ENCODE measurements at regions not wholly inside any gene's neighbourhood (a gene's known extent, or its start where the extent isn't known, plus 50 kb on each side); places are given as distances from the start of the nearest gene placed in this dataset.

DNA sequence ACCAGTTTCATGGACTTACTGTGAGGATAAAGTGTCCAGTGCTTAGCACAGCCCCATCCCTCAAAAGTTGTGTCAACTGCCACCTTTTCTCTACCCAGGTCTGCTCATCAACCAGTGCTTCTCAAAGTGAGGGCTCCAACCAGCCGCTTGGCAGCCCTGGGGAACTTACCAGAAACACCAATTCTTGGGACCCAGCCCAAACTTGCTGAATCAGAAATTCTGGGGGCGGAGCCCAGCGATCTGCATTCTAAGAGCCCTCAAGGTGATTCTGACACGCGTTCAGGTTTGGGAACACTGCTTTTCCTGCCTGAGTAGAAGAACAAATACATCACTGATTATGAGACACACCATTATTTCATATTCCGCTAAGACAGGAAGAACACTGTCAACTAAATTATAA is 132.0 kb downstream of the NSG2 start:
- H3K27me3 ChIP-seq (ENCODE audit: insufficient read depth in 3 of 3, low read length in 2 of 3) = peaks cover 0 to 6% (median 0%) of the 10 kb centered on the region in 3 donors
- ATAC-seq (no peak), DNase-seq (no peak)
- H3K4me1 ChIP-seq = no peaks in the 10 kb centered on the region
- no peak overlapping the region for H3K27ac ChIP-seq
- WGBS, 3 donors = 85 to 90% (median 89%) methylated on average over 6 of the region's 6 CpGs
- H3K36me3 ChIP-seq (ENCODE audit: insufficient read depth in 1 of 2, low read depth in 1 of 2) = no peaks in the 10 kb centered on the region
- H3K4me3 ChIP-seq = no peak overlapping the region
- H3K9me3 ChIP-seq = no peaks in the 10 kb centered on the region
- TF ChIP-seq, protein P1, sequence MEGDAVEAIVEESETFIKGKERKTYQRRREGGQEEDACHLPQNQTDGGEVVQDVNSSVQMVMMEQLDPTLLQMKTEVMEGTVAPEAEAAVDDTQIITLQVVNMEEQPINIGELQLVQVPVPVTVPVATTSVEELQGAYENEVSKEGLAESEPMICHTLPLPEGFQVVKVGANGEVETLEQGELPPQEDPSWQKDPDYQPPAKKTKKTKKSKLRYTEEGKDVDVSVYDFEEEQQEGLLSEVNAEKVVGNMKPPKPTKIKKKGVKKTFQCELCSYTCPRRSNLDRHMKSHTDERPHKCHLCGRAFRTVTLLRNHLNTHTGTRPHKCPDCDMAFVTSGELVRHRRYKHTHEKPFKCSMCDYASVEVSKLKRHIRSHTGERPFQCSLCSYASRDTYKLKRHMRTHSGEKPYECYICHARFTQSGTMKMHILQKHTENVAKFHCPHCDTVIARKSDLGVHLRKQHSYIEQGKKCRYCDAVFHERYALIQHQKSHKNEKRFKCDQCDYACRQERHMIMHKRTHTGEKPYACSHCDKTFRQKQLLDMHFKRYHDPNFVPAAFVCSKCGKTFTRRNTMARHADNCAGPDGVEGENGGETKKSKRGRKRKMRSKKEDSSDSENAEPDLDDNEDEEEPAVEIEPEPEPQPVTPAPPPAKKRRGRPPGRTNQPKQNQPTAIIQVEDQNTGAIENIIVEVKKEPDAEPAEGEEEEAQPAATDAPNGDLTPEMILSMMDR (IDR thresholded peaks at IDR 0.05) = no peak
- intact Hi-C loops (cut with DNase I) = no loop called here

DNA sequence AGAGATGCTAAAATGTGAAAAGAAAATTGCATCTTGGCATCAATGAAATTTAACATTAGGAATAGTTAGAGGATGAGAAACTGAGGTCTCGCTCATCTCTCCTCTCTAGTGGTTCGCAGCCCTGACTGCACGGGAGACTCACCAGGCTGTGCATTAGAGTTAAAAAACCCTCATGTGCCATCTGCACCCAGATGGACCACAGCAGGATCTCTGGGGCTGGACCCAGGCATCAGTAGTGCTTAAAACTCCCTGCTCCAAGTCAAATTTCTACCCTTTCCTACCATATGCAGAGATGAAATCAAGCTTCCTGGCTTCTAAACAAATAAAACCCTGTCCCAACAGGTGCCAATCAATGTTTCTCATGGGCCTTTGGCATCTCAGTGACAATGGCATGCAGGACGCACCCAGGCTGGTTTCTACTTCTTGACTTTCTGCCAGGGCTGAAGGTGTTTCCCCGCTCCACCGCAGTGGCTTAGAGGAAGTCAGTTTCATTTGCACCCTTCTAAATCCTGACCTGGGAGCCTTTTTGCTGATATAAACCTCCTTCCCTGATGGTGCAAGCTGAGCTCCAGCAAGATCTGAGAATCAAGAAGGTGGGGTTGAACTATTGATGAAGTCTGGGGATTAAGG is 132.6 kb downstream of the NSG2 start:
- ATAC-seq (no peak), DNase-seq (no peak)
- WGBS, 3 donors = 73 to 78% (median 74%) methylated on average over 6 of the region's 6 CpGs
- intact Hi-C loops (cut with DNase I) = no loop called here
- Histone ChIP-seq H3K4me1 (no peaks in the 10 kb centered on the region), H3K9me3 (no peaks in the 10 kb centered on the region), H3K27ac (no peak overlapping the region), H3K36me3 (ENCODE audit: insufficient read depth in 1 of 2, low read depth in 1 of 2) (no peaks in the 10 kb centered on the region), H3K27me3 (ENCODE audit: insufficient read depth in 3 of 3, low read length in 2 of 3) (peaks cover 0 to 6% (median 0%) of the 10 kb centered on the region in 3 donors), H3K4me3 (no peak overlapping the region)
- TF ChIP-seq, protein P1 (IDR thresholded peaks at IDR 0.05) = no peak

DNA sequence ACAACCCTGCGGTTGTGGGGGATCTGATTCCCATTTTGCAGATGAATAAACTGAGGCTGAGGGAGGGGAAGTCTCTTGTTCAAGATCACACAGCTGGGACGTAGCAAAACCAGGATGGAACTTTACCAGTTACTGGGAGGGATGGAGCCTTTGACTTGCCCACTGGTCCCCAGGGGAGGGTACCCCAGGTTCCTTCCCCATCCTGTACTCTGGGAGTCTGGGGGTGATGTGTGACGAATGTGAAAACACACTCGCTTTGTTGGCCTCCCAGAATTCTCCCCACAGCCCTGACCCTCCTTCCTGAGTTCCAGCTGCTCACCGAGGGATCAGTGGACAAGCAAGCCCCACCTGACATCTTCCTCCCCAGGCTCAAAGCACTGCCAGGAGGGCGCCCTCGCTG is 135.1 kb downstream of the NSG2 start:
- no peak for DNase-seq
- no peaks in the 10 kb centered on the region for H3K36me3 ChIP-seq (ENCODE audit: insufficient read depth in 1 of 2, low read depth in 1 of 2)
- 62 to 70% (median 69%) methylated on average over 7 of the region's 7 CpGs for WGBS, 3 donors
- intact Hi-C loops (cut with DNase I) = no loop called here
- no peak overlapping the region for H3K27ac ChIP-seq
- TF ChIP-seq, protein P1 (IDR thresholded peaks at IDR 0.05) = no peak
- H3K4me3 ChIP-seq = no peak overlapping the region
- H3K4me1 ChIP-seq = no peaks in the 10 kb centered on the region
- peaks cover 0 to 6% (median 0%) of the 10 kb centered on the region in 3 donors for H3K27me3 ChIP-seq (ENCODE audit: insufficient read depth in 3 of 3, low read length in 2 of 3)
- no peaks in the 10 kb centered on the region for H3K9me3 ChIP-seq
- no peak for ATAC-seq

DNA sequence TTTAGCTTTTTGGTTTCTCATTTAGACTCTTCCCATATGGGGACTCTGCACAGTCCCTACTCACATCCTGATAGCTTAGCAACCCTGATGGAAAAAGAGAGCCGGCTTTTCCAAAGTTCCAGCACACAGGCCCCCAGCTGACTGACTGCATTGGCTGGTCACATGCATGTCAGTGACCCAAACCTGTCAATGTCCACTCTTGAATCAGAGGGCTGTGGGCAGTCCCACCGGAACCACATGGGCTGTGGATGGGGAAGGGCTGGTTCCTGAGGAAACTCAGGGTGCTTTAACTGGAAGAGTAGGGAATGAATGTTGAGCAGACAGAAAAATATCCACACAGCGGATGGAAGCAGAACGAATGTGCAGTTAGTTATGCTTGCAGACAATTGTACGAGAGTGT is 136.6 kb downstream of the NSG2 start:
- 66 to 70% (median 67%) methylated on average over 5 of the region's 5 CpGs for WGBS, 3 donors
- intact Hi-C loops (cut with DNase I) = no loop called here
- H3K27me3 ChIP-seq (ENCODE audit: insufficient read depth in 3 of 3, low read length in 2 of 3) = peaks cover 0 to 6% (median 0%) of the 10 kb centered on the region in 3 donors
- H3K4me3 ChIP-seq = no peak overlapping the region
- no peaks in the 10 kb centered on the region for H3K9me3 ChIP-seq
- TF ChIP-seq, protein P1 (IDR thresholded peaks at IDR 0.05) = no peak
- no peaks in the 10 kb centered on the region for H3K36me3 ChIP-seq (ENCODE audit: insufficient read depth in 1 of 2, low read depth in 1 of 2)
- ATAC-seq (no peak), DNase-seq (no peak)
- H3K4me1 ChIP-seq = no peaks in the 10 kb centered on the region
- no peak overlapping the region for H3K27ac ChIP-seq

DNA sequence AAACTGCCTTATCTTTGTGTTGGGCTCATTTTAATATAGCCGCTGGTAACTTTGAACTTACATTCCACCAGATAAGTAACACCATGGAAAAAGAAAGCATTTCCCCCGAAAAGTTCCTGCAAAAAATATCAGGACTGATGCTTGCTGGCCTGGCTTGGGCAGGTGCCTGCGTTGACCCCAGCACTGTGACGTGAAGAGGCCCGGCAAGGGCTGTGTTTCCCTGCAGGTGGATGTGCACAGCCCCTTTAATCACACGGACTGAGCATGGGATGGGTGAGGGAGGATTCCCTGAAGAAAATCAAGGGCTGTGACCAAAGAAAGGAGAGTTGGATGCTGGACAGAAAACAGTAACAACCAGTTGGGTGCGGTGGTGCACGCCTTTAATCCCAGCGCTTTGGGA is 138.2 kb downstream of the NSG2 start:
- no peaks in the 10 kb centered on the region for H3K36me3 ChIP-seq (ENCODE audit: insufficient read depth in 1 of 2, low read depth in 1 of 2)
- H3K27ac ChIP-seq = no peak overlapping the region
- intact Hi-C loops (cut with DNase I) = no loop called here
- ATAC-seq = no peak
- H3K4me3 ChIP-seq = no peak overlapping the region
- H3K27me3 ChIP-seq (ENCODE audit: insufficient read depth in 3 of 3, low read length in 2 of 3) = peaks cover 0 to 6% (median 0%) of the 10 kb centered on the region in 3 donors
- H3K9me3 ChIP-seq = no peaks in the 10 kb centered on the region
- TF ChIP-seq, protein P1 (IDR thresholded peaks at IDR 0.05) = no peak
- no peak for DNase-seq
- no peaks in the 10 kb centered on the region for H3K4me1 ChIP-seq
- WGBS, 3 donors = 83 to 85% (median 84%) methylated on average over 9 of the region's 9 CpGs

Data from psoas muscle (tissue), 7 donors.